ENCODE measurements at regions not wholly inside any gene's neighbourhood (a gene's known extent, or its start where the extent isn't known, plus 50 kb on each side); places are given as distances from the start of the nearest gene placed in this dataset.

GRCh38 chr4:34309383-34309906 is 1934.9 kb downstream of the ARAP2 start:
- no peak for DNase-seq (ENCODE audit: low read depth, low spot score)
- CTCF ChIA-PET, result no interaction called here

DNA sequence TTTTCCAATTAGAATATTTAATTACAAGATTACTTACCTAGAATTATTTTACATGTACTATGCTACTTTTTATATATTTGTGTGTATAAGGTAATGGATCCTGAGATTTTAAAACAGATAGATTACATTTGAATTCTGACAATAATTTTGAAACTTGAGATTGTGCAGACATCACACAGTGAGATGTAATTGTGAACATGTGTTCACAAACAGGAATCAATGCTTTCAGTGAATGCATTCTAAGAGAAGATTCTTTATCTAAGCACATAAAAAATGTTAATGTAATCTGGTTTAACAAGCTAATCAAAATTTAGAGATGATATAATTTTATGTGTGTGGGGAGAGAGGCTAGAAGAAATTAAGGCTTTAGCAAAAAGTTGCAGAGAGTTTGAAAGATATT is 1925.5 kb downstream of the ARAP2 start:
- no TSS peak for BruUV-seq (replicated peaks)
- H3K36me3 ChIP-seq (ENCODE audit: control insufficient read depth, insufficient read depth, low read length), result no peaks in the 10 kb centered on the region
- ChIA-PET POLR2A (no interaction called here), CTCF (no interaction called here)
- TF ChIP-seq TCF7L2 (IDR thresholded peaks at IDR 0.05; ENCODE audit: low read depth, low read length) (no peak), POLR2AphosphoS5 (IDR thresholded peaks at IDR 0.05; ENCODE audit: low read depth, low read length) (no peak), SIN3A (IDR thresholded peaks at IDR 0.05; ENCODE audit: borderline replicate concordance, insufficient read depth, low read depth, low read length) (no peak), REST (IDR thresholded peaks at IDR 0.05; ENCODE audit: insufficient read depth in 1 of 2, low read depth in 2 of 2, low read length in 1 of 2) (no peak)
- TF ChIP-seq, protein P1, sequence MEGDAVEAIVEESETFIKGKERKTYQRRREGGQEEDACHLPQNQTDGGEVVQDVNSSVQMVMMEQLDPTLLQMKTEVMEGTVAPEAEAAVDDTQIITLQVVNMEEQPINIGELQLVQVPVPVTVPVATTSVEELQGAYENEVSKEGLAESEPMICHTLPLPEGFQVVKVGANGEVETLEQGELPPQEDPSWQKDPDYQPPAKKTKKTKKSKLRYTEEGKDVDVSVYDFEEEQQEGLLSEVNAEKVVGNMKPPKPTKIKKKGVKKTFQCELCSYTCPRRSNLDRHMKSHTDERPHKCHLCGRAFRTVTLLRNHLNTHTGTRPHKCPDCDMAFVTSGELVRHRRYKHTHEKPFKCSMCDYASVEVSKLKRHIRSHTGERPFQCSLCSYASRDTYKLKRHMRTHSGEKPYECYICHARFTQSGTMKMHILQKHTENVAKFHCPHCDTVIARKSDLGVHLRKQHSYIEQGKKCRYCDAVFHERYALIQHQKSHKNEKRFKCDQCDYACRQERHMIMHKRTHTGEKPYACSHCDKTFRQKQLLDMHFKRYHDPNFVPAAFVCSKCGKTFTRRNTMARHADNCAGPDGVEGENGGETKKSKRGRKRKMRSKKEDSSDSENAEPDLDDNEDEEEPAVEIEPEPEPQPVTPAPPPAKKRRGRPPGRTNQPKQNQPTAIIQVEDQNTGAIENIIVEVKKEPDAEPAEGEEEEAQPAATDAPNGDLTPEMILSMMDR (IDR thresholded peaks at IDR 0.05), result no peak
- no peaks in the 10 kb centered on the region for H3K9me3 ChIP-seq (ENCODE audit: control insufficient read depth, insufficient read depth, low read depth, low read length)
- in situ Hi-C loops (cut with HindIII; ENCODE audit: low pct_unique_long_range_greater_than_20kb, low sequenced_read_pairs) (no loop called here), intact Hi-C loops (cut with micrococcal nuclease; ENCODE audit: unreplicated experiment) (no loop called here)
- H3K4me3 ChIP-seq (ENCODE audit: low read depth in 2 of 2, low read length in 2 of 2), result no peak overlapping the region
- H3K27me3 ChIP-seq (ENCODE audit: control insufficient read depth, insufficient read depth, low read length), result no peaks in the 10 kb centered on the region
- DNase-seq (ENCODE audit: low read depth, low spot score), result no peak
- ATAC-seq, result no peak
- no peak overlapping the region for H3K27ac ChIP-seq (ENCODE audit: low read length)
- no peaks in the 10 kb centered on the region for H3K4me1 ChIP-seq (ENCODE audit: control insufficient read depth, insufficient read depth, low read length)

More at GRCh38 chr4:34309383-34309906, 1934.9 kb downstream of the ARAP2 start:
- no peaks in the 10 kb centered on the region for H3K9me3 ChIP-seq (ENCODE audit: control insufficient read depth, insufficient read depth, low read depth, low read length)
- no peaks in the 10 kb centered on the region for H3K36me3 ChIP-seq (ENCODE audit: control insufficient read depth, insufficient read depth, low read length)
- in situ Hi-C loops (cut with HindIII; ENCODE audit: low pct_unique_long_range_greater_than_20kb, low sequenced_read_pairs), result no loop called here
- H3K4me1 ChIP-seq (ENCODE audit: control insufficient read depth, insufficient read depth, low read length), result no peaks in the 10 kb centered on the region
- ATAC-seq, result no peak
- POLR2A ChIA-PET, result no interaction called here
- intact Hi-C loops (cut with micrococcal nuclease; ENCODE audit: unreplicated experiment), result no loop called here
- no peak overlapping the region for H3K27ac ChIP-seq (ENCODE audit: low read length)
- H3K27me3 ChIP-seq (ENCODE audit: control insufficient read depth, insufficient read depth, low read length), result no peaks in the 10 kb centered on the region
- H3K4me3 ChIP-seq (ENCODE audit: low read depth in 2 of 2, low read length in 2 of 2), result no peak overlapping the region
- TF ChIP-seq REST (IDR thresholded peaks at IDR 0.05; ENCODE audit: insufficient read depth in 1 of 2, low read depth in 2 of 2, low read length in 1 of 2) (no peak), POLR2AphosphoS5 (IDR thresholded peaks at IDR 0.05; ENCODE audit: low read depth, low read length) (no peak), TCF7L2 (IDR thresholded peaks at IDR 0.05; ENCODE audit: low read depth, low read length) (no peak), SIN3A (IDR thresholded peaks at IDR 0.05; ENCODE audit: borderline replicate concordance, insufficient read depth, low read depth, low read length) (no peak)
- TF ChIP-seq, protein P1 (IDR thresholded peaks at IDR 0.05), result no peak
- BruUV-seq (replicated peaks), result no TSS peak

Measured in Panc1 (cell line).